Ascending aorta (tissue), 2 donors: ENCODE measurements at regions not wholly inside any gene's neighbourhood (a gene's known extent, or its start where the extent isn't known, plus 50 kb on each side); places are given as distances from the start of the nearest gene placed in this dataset.

Experiments
- DNase-seq, 2 donors: peaks; one replicate each; pipeline ENCODE4 v3.0.0-alpha.2; 2019; ENCODE audit warnings: low spot score in 2 of 2
- H3K27ac ChIP-seq, 2 donors: fragments of 200-600 bp; sonication (generic); one replicate each; pipeline ENCODE4 v1.5.1; 2016 to 2017; ENCODE audit warnings: mild to moderate bottlenecking in 1 of 2
- H3K27me3 ChIP-seq: fragments of 200-600 bp; sonication (generic); one replicate; pipeline ENCODE4 v1.5.1; 2017
- H3K36me3 ChIP-seq, 2 donors: fragments of 200-600 bp; sonication (generic); one replicate each; pipeline ENCODE4 v1.5.1; 2016
- H3K4me1 ChIP-seq, 2 donors: fragments of 200-600 bp; sonication (generic); one replicate each; pipeline ENCODE4 v1.5.1; 2016 to 2017; ENCODE audit warnings: mild to moderate bottlenecking in 1 of 2
- H3K4me3 ChIP-seq, 2 donors: fragments of 200-600 bp; sonication (generic); one replicate each; pipeline ENCODE4 v1.5.1; 2016 to 2017; ENCODE audit warnings: mild to moderate bottlenecking in 1 of 2
- H3K9me3 ChIP-seq, 2 donors: fragments of 200-600 bp; sonication (generic); one replicate each; pipeline ENCODE4 v1.5.1; 2016
- CTCF ChIP-seq, 3 experiments: fragments of 200-600 bp in 2 of 3; fragments of 450-650 bp in 1 of 3; sonication (generic) in 2 of 3; IDR thresholded peaks; one replicate each; pipeline ENCODE4 v1.5.1; 2016 to 2019; ENCODE audit warnings: antibody characterized with exemption in 3 of 3, mild to moderate bottlenecking in 1 of 3, moderate library complexity in 1 of 3
- intact Hi-C: fragments of 100-400 bp; cut with DNase I; formaldehyde crosslinking; loops from one replicate; pipeline ENCODE4 v1.15.1; 2023

GRCh38 chr6:140360651-140361050, 986.2 kb upstream of the CITED2 start:
- H3K9me3 ChIP-seq: peaks cover 0 to 8% of the 10 kb centered on the region in 2 donors
- no peak overlapping the region for H3K27ac ChIP-seq
- H3K4me3 ChIP-seq: no peak overlapping the region
- H3K4me1 ChIP-seq: no peaks in the 10 kb centered on the region
- TF ChIP-seq CTCF (IDR thresholded peaks at IDR 0.05): no peak
- intact Hi-C loops: no loop called here
- H3K36me3 ChIP-seq: no peaks in the 10 kb centered on the region
- no peak for DNase-seq
- H3K27me3 ChIP-seq: no peaks in the 10 kb centered on the region

DNA sequence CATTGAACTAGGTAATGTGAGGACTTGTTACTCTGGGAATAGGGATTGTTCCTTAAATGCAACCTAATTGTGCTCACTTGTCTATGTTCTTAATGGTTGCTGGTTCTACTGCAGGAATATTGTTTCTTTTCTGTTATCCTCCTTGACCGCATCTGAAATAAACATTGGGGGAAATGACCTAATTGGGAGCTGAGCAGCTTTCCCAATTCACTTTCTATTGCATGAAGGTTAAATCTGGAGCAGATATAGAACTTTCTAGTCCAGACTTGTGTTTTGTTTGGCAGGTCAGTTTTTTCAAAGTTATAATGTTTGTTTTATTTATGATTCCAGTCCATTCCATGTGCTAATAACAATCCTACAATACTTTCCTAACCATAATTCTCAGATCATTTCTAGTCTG, 981.0 kb upstream of the CITED2 start:
- intact Hi-C loops: no loop called here
- DNase-seq: no peak
- no peaks in the 10 kb centered on the region for H3K36me3 ChIP-seq
- H3K27ac ChIP-seq: no peak overlapping the region
- H3K9me3 ChIP-seq: no peaks in the 10 kb centered on the region
- H3K27me3 ChIP-seq: no peaks in the 10 kb centered on the region
- no peak for TF ChIP-seq CTCF (IDR thresholded peaks at IDR 0.05)
- H3K4me3 ChIP-seq: no peak overlapping the region
- H3K4me1 ChIP-seq: no peaks in the 10 kb centered on the region

DNA sequence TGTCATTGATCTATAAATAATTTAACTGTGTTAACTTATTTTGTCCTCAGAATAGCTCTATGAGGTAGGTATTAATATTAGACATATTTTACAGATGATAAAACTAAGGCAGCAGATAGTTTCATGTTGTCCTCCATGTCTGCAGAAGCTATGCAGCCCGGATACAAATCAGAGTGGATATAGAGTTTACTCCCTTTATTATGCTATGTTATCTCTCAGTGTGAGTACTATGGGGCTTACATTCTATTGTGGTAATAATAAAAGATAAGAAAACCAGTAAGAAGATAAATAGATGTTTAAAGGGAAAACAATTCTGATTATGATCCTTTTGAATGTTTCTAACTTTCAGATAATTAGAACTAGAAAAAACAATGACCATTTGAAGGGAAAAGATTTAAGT, 979.8 kb upstream of the CITED2 start:
- Histone ChIP-seq H3K27me3 (no peaks in the 10 kb centered on the region), H3K4me1 (no peaks in the 10 kb centered on the region), H3K36me3 (no peaks in the 10 kb centered on the region), H3K9me3 (no peaks in the 10 kb centered on the region), H3K27ac (no peak overlapping the region), H3K4me3 (no peak overlapping the region)
- TF ChIP-seq CTCF (IDR thresholded peaks at IDR 0.05): no peak
- intact Hi-C loops: no loop called here
- no peak for DNase-seq

GRCh38 chr6:140353536-140353935, 979.1 kb upstream of the CITED2 start:
- Histone ChIP-seq H3K27me3 (no peaks in the 10 kb centered on the region), H3K9me3 (no peaks in the 10 kb centered on the region), H3K4me1 (no peaks in the 10 kb centered on the region), H3K27ac (no peak overlapping the region), H3K36me3 (no peaks in the 10 kb centered on the region), H3K4me3 (no peak overlapping the region)
- no peak for TF ChIP-seq CTCF (IDR thresholded peaks at IDR 0.05)
- intact Hi-C loops: no loop called here
- no peak for DNase-seq

DNA sequence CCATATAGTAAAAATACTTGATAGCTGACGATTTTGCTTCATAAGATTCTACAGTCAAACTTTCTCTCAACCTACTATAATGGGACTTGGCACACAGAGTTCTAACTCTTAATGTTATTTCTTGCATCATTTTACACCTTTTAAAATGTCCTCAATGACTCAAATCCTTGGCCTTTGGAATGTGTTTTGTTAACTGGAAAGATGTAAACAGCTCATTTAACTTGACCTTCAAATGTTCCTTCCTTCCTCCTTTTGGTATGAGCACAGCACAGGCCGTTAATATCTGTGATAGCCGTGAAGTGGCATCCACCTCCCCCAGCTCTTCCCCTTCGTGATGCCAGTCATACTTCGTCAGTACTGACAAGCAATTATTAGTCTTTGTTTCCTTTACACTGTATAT, 972.0 kb upstream of the CITED2 start:
- no peak for TF ChIP-seq CTCF (IDR thresholded peaks at IDR 0.05)
- H3K27ac ChIP-seq: no peak overlapping the region
- intact Hi-C loops: no loop called here
- H3K4me3 ChIP-seq: no peak overlapping the region
- no peaks in the 10 kb centered on the region for H3K9me3 ChIP-seq
- H3K36me3 ChIP-seq: no peaks in the 10 kb centered on the region
- DNase-seq: no peak
- no peaks in the 10 kb centered on the region for H3K27me3 ChIP-seq
- H3K4me1 ChIP-seq: peaks cover 0 to 5% of the 10 kb centered on the region in 2 donors

GRCh38 chr6:140345935-140346334, 971.5 kb upstream of the CITED2 start:
- TF ChIP-seq CTCF (IDR thresholded peaks at IDR 0.05): no peak
- intact Hi-C loops: no loop called here
- H3K27ac ChIP-seq: no peak overlapping the region

More at GRCh38 chr6:140345935-140346334, 971.5 kb upstream of the CITED2 start:
- H3K4me3 ChIP-seq: no peak overlapping the region
- H3K9me3 ChIP-seq: no peaks in the 10 kb centered on the region
- H3K27me3 ChIP-seq: no peaks in the 10 kb centered on the region
- no peak for DNase-seq
- H3K36me3 ChIP-seq: no peaks in the 10 kb centered on the region
- H3K4me1 ChIP-seq: peaks cover 0 to 5% of the 10 kb centered on the region in 2 donors
